ENCODE measurements at regions not wholly inside any gene's neighbourhood (a gene's known extent, or its start where the extent isn't known, plus 50 kb on each side); places are given as distances from the start of the nearest gene placed in this dataset.
"Not testable (repeated sequence)": the region's sequence is repeated elsewhere in the genome, so short reads cannot be mapped to it uniquely, and the experiment has no call there.

DNA sequence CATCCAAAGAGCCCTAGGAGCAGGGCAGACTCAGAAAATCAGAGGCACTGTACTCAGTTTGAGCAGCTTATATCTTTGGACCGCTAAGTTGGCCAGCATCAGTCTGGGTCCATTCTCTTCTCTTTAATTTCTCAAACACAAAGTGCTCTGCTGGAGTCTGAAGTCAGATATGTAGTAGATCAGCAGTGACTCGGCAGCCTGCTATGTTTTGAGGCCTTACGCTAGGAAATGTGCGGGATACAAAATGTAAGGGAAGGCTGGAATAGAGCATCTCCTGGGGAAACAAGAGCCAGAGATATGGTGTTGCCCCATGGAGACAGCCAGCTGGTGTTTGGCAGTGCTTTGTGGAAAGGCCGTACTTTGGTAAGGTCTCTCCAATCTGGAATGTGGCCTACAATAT, 60.6 kb upstream of the VKORC1L1 start (continued):
- TF ChIP-seq CTBP2 (IDR thresholded peaks at IDR 0.05; ENCODE audit: borderline replicate concordance, insufficient read depth, insufficient read length, low read length) (no peak), CBX8 (IDR thresholded peaks at IDR 0.05; ENCODE audit: borderline replicate concordance, low read depth, low read length) (no peak)

DNA sequence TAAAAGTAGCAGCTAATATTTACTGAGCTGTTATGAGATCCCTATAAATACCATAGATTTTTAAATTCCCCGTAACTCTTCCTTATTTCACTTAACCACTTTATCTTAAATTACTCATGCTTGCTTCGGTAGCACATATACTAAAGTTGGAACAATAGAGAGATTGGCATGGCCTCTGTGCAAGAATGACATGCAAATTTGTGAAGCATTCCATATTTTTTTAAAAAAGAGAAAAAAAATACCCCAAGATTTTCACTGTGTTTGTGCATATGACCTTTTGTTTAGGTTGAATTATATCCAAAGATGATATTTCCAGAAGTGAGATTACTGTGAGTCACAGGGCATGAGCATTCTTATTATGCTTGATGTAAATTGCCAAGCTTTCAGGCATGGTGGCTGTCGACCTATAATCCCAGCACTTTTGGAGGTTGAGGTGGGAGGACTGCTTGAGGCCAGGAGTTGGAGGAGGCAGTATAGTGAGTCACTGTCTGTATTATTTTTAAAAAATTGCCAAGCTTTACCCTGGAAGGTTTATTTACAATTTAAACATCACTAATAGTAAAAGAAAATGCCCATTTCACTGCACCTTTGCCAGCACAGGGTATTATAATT, 58.2 kb upstream of the VKORC1L1 start:
- H3K79me2 ChIP-seq (ENCODE audit: control insufficient read depth in 1 of 2, insufficient read depth in 2 of 2, low read length in 2 of 2); H3K9me3 ChIP-seq (ENCODE audit: insufficient read depth in 2 of 2, low read depth in 1 of 2, low read length in 1 of 2); H2BK120ac ChIP-seq (replicated peaks; ENCODE audit: low read depth, low read length); H4K20me1 ChIP-seq (replicated peaks in 1 of 2; ENCODE audit: control insufficient read depth in 1 of 2, insufficient read depth in 2 of 2, low read length in 2 of 2); H3K4me3 ChIP-seq (ENCODE audit: extremely low read depth in 1 of 4, insufficient read depth in 2 of 4, low read depth in 3 of 4, low read length in 4 of 4); H3K4me2 ChIP-seq (ENCODE audit: insufficient read depth in 1 of 2, low read depth in 2 of 2, low read length in 2 of 2); H3K23ac ChIP-seq (ENCODE audit: insufficient read length); POLR2A ChIA-PET (ENCODE audit: partially characterized antibody); H3K18ac ChIP-seq (ENCODE audit: extremely low read depth, low read length); H2BK12ac ChIP-seq (ENCODE audit: low read depth, low read length); H2BK20ac ChIP-seq (ENCODE audit: low read length); H3K27ac ChIP-seq (ENCODE audit: low read depth, low read length); H4K5ac ChIP-seq (ENCODE audit: insufficient read length, low read depth, low read length); H3K56ac ChIP-seq (replicated peaks; ENCODE audit: insufficient read length, low read depth, low read length); H2AK5ac ChIP-seq (ENCODE audit: low read depth, low read length); H3K79me1 ChIP-seq (ENCODE audit: low read depth, low read length); H3K4me1 ChIP-seq (replicated peaks in 1 of 4; ENCODE audit: control insufficient read depth in 3 of 4, insufficient read depth in 4 of 4, low read length in 3 of 4); H4K91ac ChIP-seq (replicated peaks; ENCODE audit: insufficient read length, low read length); DNase-seq (ENCODE audit: low read depth in 1 of 2, low spot score in 2 of 2); FAIRE-seq; H2BK5ac ChIP-seq (ENCODE audit: low read depth, low read length); H2BK15ac ChIP-seq (ENCODE audit: low read length); H4K8ac ChIP-seq (ENCODE audit: extremely low read depth, insufficient read depth, low read length); H3K4ac ChIP-seq (replicated peaks; ENCODE audit: insufficient read length, low read depth, low read length); H3K27me3 ChIP-seq (replicated peaks in 1 of 4; ENCODE audit: control insufficient read depth in 3 of 4, extremely low read depth in 1 of 4, insufficient read depth in 3 of 4, low read length in 3 of 4); H3K36me3 ChIP-seq (ENCODE audit: control insufficient read depth in 2 of 4, insufficient read depth in 4 of 4, low read length in 3 of 4); H3K14ac ChIP-seq (ENCODE audit: insufficient read length); H2AFZ ChIP-seq (ENCODE audit: low read length); H3K23me2 ChIP-seq (ENCODE audit: low read depth, low read length); H3K9ac ChIP-seq (replicated peaks in 1 of 4; ENCODE audit: extremely low read depth in 1 of 4, low read depth in 3 of 4, low read length in 3 of 4): not testable (repeated sequence)
- 74% methylated on average over 3 of the region's 3 CpGs; no CpG with 5 or more reads in 1 of the 2 experiments for WGBS, 2 experiments (ENCODE audit: extremely low coverage in 1 of 2, insufficient coverage in 1 of 2, insufficient read length in 1 of 2, insufficient replicate concordance in 2 of 2, low coverage in 1 of 2, low lambda C conversion rate in 2 of 2, missing lambda C conversion rate in 1 of 2)
- CTCF ChIA-PET (ENCODE audit: partially characterized antibody), result interaction anchor here (0.7 to 1.3 kb wide), 2 partner anchors 10 to 109 kb away, joined by 3 to 8 read pairs; no protein-coding TSS in a partner anchor

Data from H1 (cell line).